ENCODE measurements at regions not wholly inside any gene's neighbourhood (a gene's known extent, or its start where the extent isn't known, plus 50 kb on each side); places are given as distances from the start of the nearest gene placed in this dataset.

- no peaks in the 10 kb centered on the region for H4K20me1 ChIP-seq (ENCODE audit: insufficient read depth, low read length)
- TF ChIP-seq, protein P1, sequence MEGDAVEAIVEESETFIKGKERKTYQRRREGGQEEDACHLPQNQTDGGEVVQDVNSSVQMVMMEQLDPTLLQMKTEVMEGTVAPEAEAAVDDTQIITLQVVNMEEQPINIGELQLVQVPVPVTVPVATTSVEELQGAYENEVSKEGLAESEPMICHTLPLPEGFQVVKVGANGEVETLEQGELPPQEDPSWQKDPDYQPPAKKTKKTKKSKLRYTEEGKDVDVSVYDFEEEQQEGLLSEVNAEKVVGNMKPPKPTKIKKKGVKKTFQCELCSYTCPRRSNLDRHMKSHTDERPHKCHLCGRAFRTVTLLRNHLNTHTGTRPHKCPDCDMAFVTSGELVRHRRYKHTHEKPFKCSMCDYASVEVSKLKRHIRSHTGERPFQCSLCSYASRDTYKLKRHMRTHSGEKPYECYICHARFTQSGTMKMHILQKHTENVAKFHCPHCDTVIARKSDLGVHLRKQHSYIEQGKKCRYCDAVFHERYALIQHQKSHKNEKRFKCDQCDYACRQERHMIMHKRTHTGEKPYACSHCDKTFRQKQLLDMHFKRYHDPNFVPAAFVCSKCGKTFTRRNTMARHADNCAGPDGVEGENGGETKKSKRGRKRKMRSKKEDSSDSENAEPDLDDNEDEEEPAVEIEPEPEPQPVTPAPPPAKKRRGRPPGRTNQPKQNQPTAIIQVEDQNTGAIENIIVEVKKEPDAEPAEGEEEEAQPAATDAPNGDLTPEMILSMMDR (conservative IDR thresholded peaks at IDR 0.05; ENCODE audit: low read length), result no peak
- TF ChIP-seq EZH2phosphoT487 (IDR thresholded peaks at IDR 0.05; ENCODE audit: borderline replicate concordance, low read depth, low read length), result no peak
- ChIA-PET CTCF (ENCODE audit: unreplicated experiment) (no interaction called here), POLR2A (no interaction called here)
- BruUV-seq (replicated peaks), result no TSS peak
- no peak overlapping the region for H2AFZ ChIP-seq (ENCODE audit: low read length)
- H3K4me2 ChIP-seq (ENCODE audit: low read length), result no peak overlapping the region
- H3K4me1 ChIP-seq (ENCODE audit: insufficient read depth, low read length, poor library complexity, severe bottlenecking), result no peaks in the 10 kb centered on the region
- intact Hi-C loops (cut with micrococcal nuclease; ENCODE audit: unreplicated experiment), result no loop called here
- H3K9me2 ChIP-seq (ENCODE audit: insufficient read depth, low read length), result no peaks in the 10 kb centered on the region
- H3K79me2 ChIP-seq (ENCODE audit: insufficient read depth, low read depth, low read length), result no peaks in the 10 kb centered on the region
- H3K9me3 ChIP-seq (ENCODE audit: low read length), result no peaks in the 10 kb centered on the region
- no peaks in the 10 kb centered on the region for H3K36me3 ChIP-seq (ENCODE audit: insufficient read depth, low read length)
- DNase-seq (ENCODE audit: low spot score), result no peak
- no peak overlapping the region for H3K4me3 ChIP-seq (ENCODE audit: low read depth, low read length, poor library complexity, severe bottlenecking)
- H3K27ac ChIP-seq (ENCODE audit: low read depth, low read length, poor library complexity, severe bottlenecking), result no peak overlapping the region
Measured at GRCh38 chr6:17006543-17006942, 95.3 kb upstream of the STMND1 start.

GRCh38 chr6:17004269-17004668 is 97.6 kb upstream of the STMND1 start:
- intact Hi-C loops (cut with micrococcal nuclease; ENCODE audit: unreplicated experiment), result no loop called here
- no peak overlapping the region for H2AFZ ChIP-seq (ENCODE audit: low read length)
- H3K27ac ChIP-seq (ENCODE audit: low read depth, low read length, poor library complexity, severe bottlenecking), result no peak overlapping the region
- H3K4me3 ChIP-seq (ENCODE audit: low read depth, low read length, poor library complexity, severe bottlenecking), result no peak overlapping the region
- no peaks in the 10 kb centered on the region for H4K20me1 ChIP-seq (ENCODE audit: insufficient read depth, low read length)
- no TSS peak for BruUV-seq (replicated peaks)
- H3K36me3 ChIP-seq (ENCODE audit: insufficient read depth, low read length), result no peaks in the 10 kb centered on the region
- no peak for DNase-seq (ENCODE audit: low spot score)
- no peaks in the 10 kb centered on the region for H3K4me1 ChIP-seq (ENCODE audit: insufficient read depth, low read length, poor library complexity, severe bottlenecking)
- H3K9me2 ChIP-seq (ENCODE audit: insufficient read depth, low read length), result no peaks in the 10 kb centered on the region
- H3K9me3 ChIP-seq (ENCODE audit: low read length), result no peaks in the 10 kb centered on the region
- CTCF ChIA-PET (ENCODE audit: unreplicated experiment), result no interaction called here
- H3K4me2 ChIP-seq (ENCODE audit: low read length), result no peak overlapping the region
- TF ChIP-seq, protein P1 (conservative IDR thresholded peaks at IDR 0.05; ENCODE audit: low read length), result no peak
- no peak for TF ChIP-seq EZH2phosphoT487 (IDR thresholded peaks at IDR 0.05; ENCODE audit: borderline replicate concordance, low read depth, low read length)
- no peaks in the 10 kb centered on the region for H3K79me2 ChIP-seq (ENCODE audit: insufficient read depth, low read depth, low read length)
- POLR2A ChIA-PET, result no interaction called here

DNA sequence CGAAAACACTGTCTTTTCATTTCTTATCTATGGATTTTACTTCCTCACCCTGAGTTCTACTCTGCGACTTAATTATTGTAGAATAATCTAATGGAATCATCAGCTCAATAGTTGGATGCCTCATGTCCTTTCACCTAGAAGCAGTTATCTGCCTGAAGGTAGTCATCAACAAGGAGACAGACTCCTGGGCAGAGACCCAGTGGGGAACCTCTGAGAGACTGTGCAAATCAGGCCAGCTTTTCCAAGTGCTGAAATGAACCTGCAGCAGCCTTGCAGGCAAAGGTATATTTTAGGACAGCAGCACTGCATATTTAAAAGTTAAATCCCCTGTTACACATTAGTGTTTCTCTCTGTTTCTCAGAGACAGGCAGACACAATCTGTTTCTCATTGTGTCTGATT is 99.7 kb upstream of the STMND1 start:
- Histone ChIP-seq H3K9me2 (ENCODE audit: insufficient read depth, low read length) (no peaks in the 10 kb centered on the region), H3K4me2 (ENCODE audit: low read length) (no peak overlapping the region), H4K20me1 (ENCODE audit: insufficient read depth, low read length) (no peaks in the 10 kb centered on the region), H3K9me3 (ENCODE audit: low read length) (no peaks in the 10 kb centered on the region), H3K4me1 (ENCODE audit: insufficient read depth, low read length, poor library complexity, severe bottlenecking) (no peaks in the 10 kb centered on the region), H3K4me3 (ENCODE audit: low read depth, low read length, poor library complexity, severe bottlenecking) (no peak overlapping the region), H3K79me2 (ENCODE audit: insufficient read depth, low read depth, low read length) (no peaks in the 10 kb centered on the region), H2AFZ (ENCODE audit: low read length) (no peak overlapping the region), H3K27ac (ENCODE audit: low read depth, low read length, poor library complexity, severe bottlenecking) (no peak overlapping the region), H3K36me3 (ENCODE audit: insufficient read depth, low read length) (no peaks in the 10 kb centered on the region)
- no peak for DNase-seq (ENCODE audit: low spot score)
- TF ChIP-seq, protein P1 (conservative IDR thresholded peaks at IDR 0.05; ENCODE audit: low read length), result no peak
- TF ChIP-seq EZH2phosphoT487 (IDR thresholded peaks at IDR 0.05; ENCODE audit: borderline replicate concordance, low read depth, low read length), result no peak
- BruUV-seq (replicated peaks), result no TSS peak
- ChIA-PET POLR2A (no interaction called here), CTCF (ENCODE audit: unreplicated experiment) (no interaction called here)
- intact Hi-C loops (cut with micrococcal nuclease; ENCODE audit: unreplicated experiment), result no loop called here
